Osteocyte (in vitro differentiated cells): ENCODE measurements at regions not wholly inside any gene's neighbourhood (a gene's known extent, or its start where the extent isn't known, plus 50 kb on each side); places are given as distances from the start of the nearest gene placed in this dataset.

Experiments
- DNase-seq: peaks from one replicate; pipeline ENCODE4 v3.0.0; 2021; ENCODE audit warnings: mixed read lengths; ENCODE audit not compliant: unreplicated experiment; ENCODE audit errors: extremely low spot score
- H3K27ac Mint-ChIP-seq: one replicate; pipeline ENCODE4 v1.8.0; 2021; ENCODE audit warnings: mild to moderate bottlenecking, mixed read lengths; ENCODE audit not compliant: unreplicated experiment
- H3K27me3 Mint-ChIP-seq: one replicate; pipeline ENCODE4 v1.8.0; 2021; ENCODE audit warnings: mixed read lengths; ENCODE audit not compliant: unreplicated experiment
- H3K36me3 Mint-ChIP-seq: one replicate; pipeline ENCODE4 v1.8.0; 2021; ENCODE audit warnings: mixed read lengths; ENCODE audit not compliant: unreplicated experiment
- H3K4me1 Mint-ChIP-seq: one replicate; pipeline ENCODE4 v1.8.0; 2021; ENCODE audit warnings: mixed read lengths; ENCODE audit not compliant: unreplicated experiment
- H3K4me3 Mint-ChIP-seq: one replicate; pipeline ENCODE4 v1.8.0; 2021; ENCODE audit warnings: mild to moderate bottlenecking, moderate library complexity, mixed read lengths; ENCODE audit not compliant: unreplicated experiment
- H3K9me3 Mint-ChIP-seq: one replicate; pipeline ENCODE4 v1.8.0; 2021; ENCODE audit warnings: mixed read lengths; ENCODE audit not compliant: unreplicated experiment
- CTCF ChIP-seq: fragments of 200-600 bp; sonication (generic); IDR thresholded peaks from 2 replicates; pipeline ENCODE4 v1.5.0; 2021; ENCODE audit warnings: antibody characterized with exemption, mild to moderate bottlenecking, moderate library complexity

GRCh38 chr17:71883258-71883657, 237.6 kb upstream of the SOX9 start:
- no peak for TF ChIP-seq CTCF
- H3K27ac Mint-ChIP-seq = no peak overlapping the region
- no peak overlapping the region for H3K4me3 Mint-ChIP-seq
- H3K9me3 Mint-ChIP-seq = no peaks in the 10 kb centered on the region
- H3K36me3 Mint-ChIP-seq = no peaks in the 10 kb centered on the region
- no peaks in the 10 kb centered on the region for H3K4me1 Mint-ChIP-seq
- DNase-seq = no peak
- peaks cover 27% of the 10 kb centered on the region for H3K27me3 Mint-ChIP-seq

DNA sequence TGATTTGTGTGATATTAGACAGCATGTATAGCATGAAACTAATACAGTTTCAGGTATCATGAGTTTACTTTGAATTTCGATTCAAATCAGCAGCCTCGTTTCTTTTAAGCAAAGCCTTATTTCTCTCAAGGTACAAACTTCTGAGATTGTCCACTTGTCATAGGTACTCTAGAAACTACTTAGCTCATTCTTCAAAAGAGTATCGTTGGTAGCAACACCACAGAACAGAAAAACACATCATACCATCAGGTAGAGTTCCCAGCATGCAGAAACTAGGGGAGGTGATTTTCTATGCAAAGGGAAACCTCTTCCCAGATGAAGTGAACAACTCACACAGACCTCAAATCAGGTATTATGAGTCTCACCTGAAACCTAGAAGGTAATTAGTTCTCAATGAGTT, 237.0 kb upstream of the SOX9 start:
- no peak overlapping the region for H3K4me3 Mint-ChIP-seq

GRCh38 chr17:71885662-71886061, 235.2 kb upstream of the SOX9 start:
- no peaks in the 10 kb centered on the region for H3K36me3 Mint-ChIP-seq
- H3K27me3 Mint-ChIP-seq = peaks cover 26% of the 10 kb centered on the region
- no peaks in the 10 kb centered on the region for H3K4me1 Mint-ChIP-seq
- DNase-seq = no peak
- H3K27ac Mint-ChIP-seq = no peak overlapping the region
- TF ChIP-seq CTCF = no peak
- H3K9me3 Mint-ChIP-seq = no peaks in the 10 kb centered on the region
- no peak overlapping the region for H3K4me3 Mint-ChIP-seq

More for the DNA sequence above, 237.0 kb upstream of the SOX9 start:
- Mint-ChIP-seq H3K4me1 (no peaks in the 10 kb centered on the region), H3K27me3 (peaks cover 27% of the 10 kb centered on the region), H3K27ac (no peak overlapping the region), H3K9me3 (no peaks in the 10 kb centered on the region), H3K36me3 (no peaks in the 10 kb centered on the region)
- DNase-seq = no peak
- no peak for TF ChIP-seq CTCF

DNA sequence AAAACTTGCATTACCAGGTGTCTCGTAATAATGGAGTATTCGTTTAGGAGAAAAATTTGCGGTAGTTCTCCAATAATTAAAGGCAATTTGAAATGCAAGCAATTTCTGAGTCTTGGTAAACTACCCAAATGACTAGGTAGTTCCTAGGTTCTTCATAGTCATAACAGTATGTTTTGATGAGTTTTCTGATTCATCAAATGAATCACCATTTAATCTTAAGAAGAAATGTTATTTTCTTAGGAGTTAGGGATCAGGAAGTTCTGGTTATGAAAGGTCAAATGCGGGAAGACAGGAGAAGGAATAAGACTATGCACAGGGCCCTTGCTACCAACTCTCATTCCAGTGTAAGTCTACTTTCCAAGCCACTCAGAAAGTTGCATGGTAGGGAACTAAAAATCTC, 221.5 kb upstream of the SOX9 start:
- no peaks in the 10 kb centered on the region for H3K9me3 Mint-ChIP-seq
- TF ChIP-seq CTCF = no peak
- peaks cover 3% of the 10 kb centered on the region for H3K27me3 Mint-ChIP-seq

DNA sequence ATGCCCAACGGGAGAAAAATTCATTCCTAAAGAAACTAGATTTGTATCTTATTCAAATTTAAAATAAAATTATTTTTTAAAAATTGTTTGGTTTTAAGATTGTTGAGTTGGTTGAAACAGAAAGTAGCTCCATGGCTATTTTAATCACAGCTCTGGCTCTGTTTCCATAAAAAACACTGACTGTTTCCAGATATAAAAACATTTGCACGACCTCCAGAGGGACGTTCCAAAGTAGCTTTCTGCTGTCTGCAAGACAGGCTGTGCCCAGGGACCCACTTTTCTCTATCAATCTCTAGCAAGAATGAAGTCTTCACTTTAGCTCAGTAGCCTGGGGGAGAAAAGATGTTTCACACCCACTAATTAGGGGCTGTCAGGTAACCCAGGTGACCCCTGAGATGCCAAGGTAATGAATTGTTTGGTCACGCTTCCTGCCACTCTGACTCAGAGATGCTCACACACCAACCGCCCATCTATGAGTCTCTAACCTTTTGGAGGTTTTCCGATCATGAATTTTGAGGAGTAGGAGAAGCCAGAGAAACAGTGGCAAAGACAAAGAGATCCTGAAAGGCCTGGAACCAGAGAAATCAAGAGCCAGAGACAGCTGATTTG, 220.1 kb upstream of the SOX9 start:
- no peak overlapping the region for H3K27ac Mint-ChIP-seq
- no peaks in the 10 kb centered on the region for H3K9me3 Mint-ChIP-seq
- H3K36me3 Mint-ChIP-seq = no peaks in the 10 kb centered on the region
- H3K27me3 Mint-ChIP-seq = peaks cover 3% of the 10 kb centered on the region
- H3K4me3 Mint-ChIP-seq = no peak overlapping the region
- TF ChIP-seq CTCF = no peak
- DNase-seq = no peak
- H3K4me1 Mint-ChIP-seq = peaks cover 12% of the 10 kb centered on the region

More for the DNA sequence above, 221.5 kb upstream of the SOX9 start:
- Mint-ChIP-seq H3K36me3 (no peaks in the 10 kb centered on the region), H3K27ac (no peak overlapping the region), H3K4me3 (no peak overlapping the region), H3K4me1 (peaks cover 12% of the 10 kb centered on the region)
- DNase-seq = no peak
